MCF 10A (cell line): ENCODE measurements at regions not wholly inside any gene's neighbourhood (a gene's known extent, or its start where the extent isn't known, plus 50 kb on each side); places are given as distances from the start of the nearest gene placed in this dataset.

ENCODE experiments used
- BruUV-seq: library from RNA; stranded (reverse); fragments of 400-500 nt; replicated peaks from 2 replicates; lab custom pipeline; 2021; lab: Mats Ljungman, UMichigan
- CTCF ChIA-PET: fragments of 300-600 bp; sonication (Branson Sonifier 250); formaldehyde crosslinking; extraction: SDS; loops from one replicate; lab custom pipeline; 2021; ENCODE audit warnings: antibody characterized with exemption, inconsistent platforms; lab: Yijun Ruan, JAX
- POLR2A ChIA-PET: fragments of 300-600, 350-650 bp; sonication (Branson Sonifier 250); formaldehyde crosslinking; extraction: SDS; loops from one replicate; lab custom pipeline; 2020; ENCODE audit warnings: antibody characterized with exemption, inconsistent platforms; lab: Yijun Ruan, JAX
- DNase-seq: peaks from one replicate; pipeline ENCODE4 v3.0.0-alpha.2; 2018; ENCODE audit not compliant: unreplicated experiment
- H3K27ac Mint-ChIP-seq: one replicate; pipeline ENCODE4 v1.8.0; 2022; ENCODE audit warnings: mild to moderate bottlenecking, low read depth, mixed read lengths; ENCODE audit not compliant: unreplicated experiment
- H3K27me3 Mint-ChIP-seq: one replicate; pipeline ENCODE4 v1.8.0; 2022; ENCODE audit warnings: mixed read lengths; ENCODE audit not compliant: insufficient read depth, unreplicated experiment
- H3K36me3 Mint-ChIP-seq: one replicate; pipeline ENCODE4 v1.8.0; 2022; ENCODE audit warnings: mild to moderate bottlenecking, moderate library complexity, mixed read lengths; ENCODE audit not compliant: insufficient read depth, unreplicated experiment
- H3K4me1 Mint-ChIP-seq: one replicate; pipeline ENCODE4 v1.8.0; 2022; ENCODE audit warnings: mixed read lengths; ENCODE audit not compliant: insufficient read depth, unreplicated experiment
- H3K4me3 Mint-ChIP-seq: one replicate; pipeline ENCODE4 v1.8.0; 2022; ENCODE audit warnings: mild to moderate bottlenecking, moderate library complexity, mixed read lengths; ENCODE audit not compliant: unreplicated experiment
- H3K9me3 Mint-ChIP-seq: one replicate; pipeline ENCODE4 v1.8.0; 2022; ENCODE audit warnings: mixed read lengths; ENCODE audit not compliant: unreplicated experiment
- intact Hi-C: fragments of 100-400 bp; cut with micrococcal nuclease; formaldehyde crosslinking; loops from 2 replicates; pipeline ENCODE4 v1.14.1; 2022
- TF ChIP-seq, protein P1 (sequence below): fragments of 200-600 bp; IDR thresholded peaks from one replicate; pipeline ENCODE4 v1.8.0; 2022; ENCODE audit warnings: antibody characterized with exemption, mild to moderate bottlenecking; ENCODE audit not compliant: unreplicated experiment

GRCh38 chr3:19595884-19596283 is 338.1 kb downstream of the EFHB start:
- no TSS peak for BruUV-seq
- POLR2A ChIA-PET = interaction anchor here (0.6 to 1.0 kb wide), 2 partner anchors 9 to 36 kb away, joined by 3 to 4 read pairs; no protein-coding TSS in a partner anchor

More at GRCh38 chr3:19595884-19596283, 338.1 kb downstream of the EFHB start:
- no peak overlapping the region for H3K4me3 Mint-ChIP-seq
- intact Hi-C loops = no loop called here
- no peaks in the 10 kb centered on the region for H3K4me1 Mint-ChIP-seq
- H3K27me3 Mint-ChIP-seq = no peaks in the 10 kb centered on the region
- no peaks in the 10 kb centered on the region for H3K36me3 Mint-ChIP-seq
- H3K9me3 Mint-ChIP-seq = peaks cover 13% of the 10 kb centered on the region
- H3K27ac Mint-ChIP-seq = no peak overlapping the region
- TF ChIP-seq, protein P1, sequence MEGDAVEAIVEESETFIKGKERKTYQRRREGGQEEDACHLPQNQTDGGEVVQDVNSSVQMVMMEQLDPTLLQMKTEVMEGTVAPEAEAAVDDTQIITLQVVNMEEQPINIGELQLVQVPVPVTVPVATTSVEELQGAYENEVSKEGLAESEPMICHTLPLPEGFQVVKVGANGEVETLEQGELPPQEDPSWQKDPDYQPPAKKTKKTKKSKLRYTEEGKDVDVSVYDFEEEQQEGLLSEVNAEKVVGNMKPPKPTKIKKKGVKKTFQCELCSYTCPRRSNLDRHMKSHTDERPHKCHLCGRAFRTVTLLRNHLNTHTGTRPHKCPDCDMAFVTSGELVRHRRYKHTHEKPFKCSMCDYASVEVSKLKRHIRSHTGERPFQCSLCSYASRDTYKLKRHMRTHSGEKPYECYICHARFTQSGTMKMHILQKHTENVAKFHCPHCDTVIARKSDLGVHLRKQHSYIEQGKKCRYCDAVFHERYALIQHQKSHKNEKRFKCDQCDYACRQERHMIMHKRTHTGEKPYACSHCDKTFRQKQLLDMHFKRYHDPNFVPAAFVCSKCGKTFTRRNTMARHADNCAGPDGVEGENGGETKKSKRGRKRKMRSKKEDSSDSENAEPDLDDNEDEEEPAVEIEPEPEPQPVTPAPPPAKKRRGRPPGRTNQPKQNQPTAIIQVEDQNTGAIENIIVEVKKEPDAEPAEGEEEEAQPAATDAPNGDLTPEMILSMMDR = no peak
- DNase-seq = no peak
- CTCF ChIA-PET = interaction anchor here (0.6 kb wide), 1 partner anchor 8 kb away, joined by 4 read pairs; no protein-coding TSS in a partner anchor
